HG03064 (cell line): ENCODE measurements at regions not wholly inside any gene's neighbourhood (a gene's known extent, or its start where the extent isn't known, plus 50 kb on each side); places are given as distances from the start of the nearest gene placed in this dataset.
"Not testable (repeated sequence)": the region's sequence is repeated elsewhere in the genome, so short reads cannot be mapped to it uniquely, and the experiment has no call there.

Experiments
- ATAC-seq: cut with Tn5 transposase; IDR thresholded peaks from one replicate; pipeline ENCODE4 v1.9.1; 2021; ENCODE audit warnings: low read depth; ENCODE audit not compliant: unreplicated experiment

DNA sequence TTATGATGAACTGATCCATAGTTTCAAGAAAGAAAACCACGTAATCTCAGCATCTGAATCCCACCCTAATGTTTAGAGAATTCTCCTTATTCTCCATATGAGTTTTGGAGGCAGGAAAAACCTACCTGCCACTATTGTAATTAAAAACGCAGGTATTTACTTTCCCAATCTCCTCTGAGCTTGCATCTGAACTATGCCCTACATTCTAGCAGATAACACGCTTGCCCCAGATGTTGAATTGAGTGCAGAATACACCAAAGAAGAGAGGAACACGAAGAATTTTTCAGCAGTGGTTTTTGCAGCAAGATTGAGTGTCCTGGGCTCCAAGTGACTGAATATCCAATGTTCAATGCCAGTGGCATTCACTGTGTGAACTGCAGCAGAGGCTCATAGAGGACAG lies 182.4 kb downstream of the COX18 start:
- ATAC-seq, result no peak

DNA sequence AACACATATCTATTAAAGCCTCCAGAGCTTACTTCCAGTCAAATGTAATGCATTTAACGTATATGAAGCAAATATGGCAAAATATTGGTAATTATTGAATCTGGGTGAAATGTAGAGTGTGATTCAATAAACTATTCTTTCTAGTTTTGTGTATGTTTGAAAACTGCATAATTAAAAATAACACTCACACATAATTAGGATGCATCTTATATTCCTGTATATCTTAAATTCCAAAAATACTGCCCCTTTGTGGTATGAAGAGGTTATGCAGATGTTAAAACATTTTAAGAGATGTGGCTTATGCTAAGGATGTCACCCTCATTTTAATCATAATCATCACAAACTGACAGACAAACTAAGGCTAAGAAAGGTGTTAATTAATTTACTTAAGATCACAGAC lies 182.9 kb downstream of the COX18 start:
- no peak for ATAC-seq

DNA sequence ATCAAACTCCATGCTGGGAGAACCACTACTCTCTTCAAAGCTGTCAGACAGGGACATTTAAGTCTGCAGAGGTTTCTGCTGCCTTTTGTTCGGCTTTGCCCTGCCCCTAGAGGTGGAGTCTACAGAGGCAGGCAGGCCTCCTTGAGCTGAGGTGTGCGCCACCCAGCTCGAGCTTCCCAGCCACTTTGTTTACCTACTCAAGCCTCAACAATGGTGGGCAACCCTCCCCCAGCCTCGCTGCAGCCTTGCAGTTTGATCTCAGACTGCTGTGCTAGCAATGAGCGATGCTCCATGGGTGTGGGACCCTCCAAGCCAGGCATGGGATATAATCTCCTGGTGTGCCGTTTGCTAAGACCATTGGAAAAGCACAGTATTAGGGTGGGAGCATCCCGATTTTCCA lies 185.3 kb downstream of the COX18 start:
- ATAC-seq, result not testable (repeated sequence)

DNA sequence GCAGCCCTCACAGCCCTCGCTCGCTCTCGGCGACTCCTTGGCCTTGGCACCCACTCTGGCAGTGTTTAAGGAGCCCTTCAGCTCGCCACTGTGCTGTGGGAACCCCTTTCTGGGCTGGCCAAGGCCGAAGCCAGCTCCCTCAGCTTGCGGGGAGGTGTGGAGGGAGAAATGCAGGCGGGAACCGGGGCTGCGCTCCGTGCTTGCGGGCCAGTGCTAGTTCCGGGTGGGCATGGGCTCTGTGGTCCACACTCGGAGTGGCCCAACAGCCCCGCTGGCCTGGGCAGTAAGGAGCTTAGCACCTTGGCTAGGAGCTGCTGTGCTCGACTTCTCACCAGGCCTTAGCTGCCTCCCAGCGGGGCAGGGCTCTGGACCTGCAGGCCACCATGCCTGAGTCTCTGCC lies 192.6 kb downstream of the COX18 start:
- no peak for ATAC-seq

DNA sequence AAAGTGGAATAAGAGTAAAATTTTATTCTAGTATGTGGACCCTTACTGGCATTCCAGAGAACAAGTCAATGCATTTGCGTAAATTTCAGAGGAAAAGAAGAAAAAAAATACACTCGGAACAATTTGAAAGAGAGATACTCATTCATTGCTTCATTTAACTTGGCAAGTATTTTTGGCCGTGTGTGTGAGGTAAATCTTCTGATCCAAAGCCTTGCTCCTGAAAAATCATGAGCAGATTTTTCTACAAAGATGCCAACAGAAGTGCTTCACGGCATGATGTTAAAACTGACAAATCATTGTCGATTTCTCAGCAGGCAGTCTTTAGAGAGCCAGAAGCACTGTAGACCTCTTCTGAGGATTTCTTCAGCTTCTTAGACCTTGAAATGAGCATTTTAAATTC lies 194.0 kb downstream of the COX18 start:
- ATAC-seq, result no peak

DNA sequence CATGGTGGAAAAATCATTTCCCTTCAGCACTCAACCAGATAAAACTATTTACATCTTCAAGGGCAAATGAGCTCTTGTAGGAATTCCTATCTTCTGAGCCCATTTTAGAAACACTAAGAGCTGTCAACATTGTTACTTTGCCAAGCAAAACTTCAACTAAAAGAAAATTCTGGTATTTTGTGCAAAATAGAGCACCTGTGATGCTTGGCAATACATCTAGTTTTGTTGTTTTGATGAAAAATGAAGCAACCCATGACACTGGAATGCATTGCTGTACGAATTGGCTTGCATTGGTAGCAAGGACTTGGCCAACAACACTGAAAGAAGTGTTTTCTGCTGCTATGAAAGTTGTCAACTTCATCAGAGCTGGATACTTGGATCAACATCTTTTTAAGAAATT lies 194.4 kb downstream of the COX18 start:
- no peak for ATAC-seq

DNA sequence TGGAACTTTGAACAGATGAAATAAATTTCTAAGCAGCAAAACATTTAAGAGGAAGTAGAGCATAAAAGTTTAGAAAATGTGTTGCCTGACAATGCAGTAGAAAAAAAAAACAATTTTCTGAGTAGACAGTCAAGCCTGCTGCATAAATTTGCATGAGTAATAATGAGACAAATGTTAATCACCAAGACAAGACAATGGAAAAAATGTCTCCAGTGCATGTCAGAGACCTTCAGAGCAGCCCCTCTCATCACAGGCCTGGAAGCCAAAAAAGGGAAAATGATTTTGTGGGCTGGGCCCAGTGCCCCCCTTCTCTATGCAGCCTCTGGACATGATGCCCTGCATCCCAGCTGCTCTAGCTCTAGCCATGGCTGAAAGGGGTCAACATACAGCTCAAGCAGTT lies 204.6 kb downstream of the COX18 start:
- ATAC-seq, result no peak

DNA sequence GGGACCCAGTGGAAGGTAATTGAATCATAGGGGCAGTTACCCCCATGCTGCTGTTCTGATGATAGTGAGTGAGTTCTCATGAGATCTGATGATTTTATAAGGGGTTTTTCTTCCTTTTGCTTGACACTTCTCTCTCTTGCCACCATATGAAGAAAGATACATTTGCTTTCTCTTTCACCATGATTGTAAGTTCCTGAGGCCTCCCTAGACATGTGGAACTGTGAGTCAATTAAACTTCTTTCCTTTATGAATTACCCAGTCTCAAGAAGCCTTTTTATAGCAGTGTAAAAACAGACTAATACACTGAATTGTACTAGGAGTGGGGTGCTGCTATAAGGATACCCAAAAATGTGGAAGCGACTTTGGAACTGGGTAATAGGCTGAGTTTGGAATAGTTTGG lies 205.2 kb downstream of the COX18 start:
- not testable (repeated sequence) for ATAC-seq

DNA sequence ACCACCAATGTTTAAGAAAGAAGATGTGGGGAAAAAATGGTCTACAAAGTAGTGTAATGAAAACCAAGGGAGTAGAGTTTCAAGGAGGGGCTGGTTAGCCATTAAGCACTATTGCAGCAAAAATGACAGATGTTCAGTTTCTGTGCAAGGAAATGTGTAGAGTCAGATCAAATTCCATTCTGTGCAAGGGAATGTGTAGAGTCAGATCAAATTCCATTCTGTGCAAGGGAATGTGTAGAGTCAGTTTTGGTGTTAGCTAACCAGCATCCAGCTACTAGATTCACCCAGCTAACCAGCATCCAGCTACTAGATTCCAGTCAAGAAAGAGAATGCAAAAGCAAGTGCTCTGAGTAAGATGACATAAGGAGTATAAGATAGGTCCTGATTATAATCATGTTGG lies 208.8 kb downstream of the COX18 start:
- ATAC-seq, result no peak

DNA sequence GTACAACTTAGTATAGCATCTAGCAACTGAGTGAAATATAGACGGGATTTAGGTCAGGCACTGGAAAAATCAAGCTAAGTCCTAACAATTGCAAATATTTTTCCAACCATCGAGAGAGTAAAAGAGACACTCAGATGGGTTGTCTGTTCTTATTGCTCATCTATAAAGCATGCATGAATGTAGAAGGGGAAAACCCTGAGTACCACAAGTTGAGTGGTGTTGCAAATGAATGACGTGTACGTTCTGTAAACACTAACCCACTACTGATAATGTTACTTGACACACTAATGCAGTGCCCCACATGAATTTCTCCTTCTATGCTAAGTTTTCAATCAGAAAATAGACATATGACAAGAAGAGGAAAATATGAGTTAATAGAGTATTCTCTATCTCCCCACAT lies 211.2 kb downstream of the COX18 start:
- no peak for ATAC-seq

DNA sequence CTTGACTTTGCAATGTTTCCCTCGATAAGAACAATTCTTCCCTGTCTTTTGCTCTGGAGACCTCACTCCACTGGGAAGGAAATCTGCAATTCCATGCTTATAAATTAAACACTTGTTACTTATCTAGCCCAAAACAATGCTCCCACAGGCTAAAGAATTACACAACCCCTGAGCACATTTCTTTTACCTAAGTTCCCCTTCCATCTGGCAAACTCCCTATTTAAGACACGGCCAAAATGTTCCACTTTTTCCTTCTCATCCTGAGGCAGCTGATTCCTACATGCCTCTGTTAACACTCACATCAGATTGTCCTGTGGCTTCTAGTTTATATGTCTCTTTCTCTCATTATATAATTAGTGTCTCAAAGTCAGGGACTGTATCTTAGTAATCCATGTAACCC lies 211.7 kb downstream of the COX18 start:
- ATAC-seq, result no peak

DNA sequence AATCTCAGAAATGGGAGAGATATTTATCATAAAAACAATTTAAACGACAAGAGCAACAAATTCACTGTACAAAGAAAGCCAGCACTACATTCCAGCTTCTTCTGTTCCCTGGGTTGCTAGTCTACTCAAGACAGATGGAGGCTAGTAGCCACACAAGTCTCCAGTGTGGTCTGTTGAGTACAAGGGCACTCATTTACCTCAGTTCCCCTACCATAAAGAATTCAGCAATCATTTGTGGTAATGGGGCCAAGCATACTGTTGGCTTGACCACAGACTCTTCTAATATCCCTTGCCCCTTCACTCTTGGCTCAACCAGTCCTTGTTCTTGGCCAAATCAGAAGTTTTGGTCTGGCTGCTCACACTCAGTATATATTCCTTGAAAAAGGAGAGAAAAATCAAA lies 212.3 kb downstream of the COX18 start:
- ATAC-seq, result no peak

DNA sequence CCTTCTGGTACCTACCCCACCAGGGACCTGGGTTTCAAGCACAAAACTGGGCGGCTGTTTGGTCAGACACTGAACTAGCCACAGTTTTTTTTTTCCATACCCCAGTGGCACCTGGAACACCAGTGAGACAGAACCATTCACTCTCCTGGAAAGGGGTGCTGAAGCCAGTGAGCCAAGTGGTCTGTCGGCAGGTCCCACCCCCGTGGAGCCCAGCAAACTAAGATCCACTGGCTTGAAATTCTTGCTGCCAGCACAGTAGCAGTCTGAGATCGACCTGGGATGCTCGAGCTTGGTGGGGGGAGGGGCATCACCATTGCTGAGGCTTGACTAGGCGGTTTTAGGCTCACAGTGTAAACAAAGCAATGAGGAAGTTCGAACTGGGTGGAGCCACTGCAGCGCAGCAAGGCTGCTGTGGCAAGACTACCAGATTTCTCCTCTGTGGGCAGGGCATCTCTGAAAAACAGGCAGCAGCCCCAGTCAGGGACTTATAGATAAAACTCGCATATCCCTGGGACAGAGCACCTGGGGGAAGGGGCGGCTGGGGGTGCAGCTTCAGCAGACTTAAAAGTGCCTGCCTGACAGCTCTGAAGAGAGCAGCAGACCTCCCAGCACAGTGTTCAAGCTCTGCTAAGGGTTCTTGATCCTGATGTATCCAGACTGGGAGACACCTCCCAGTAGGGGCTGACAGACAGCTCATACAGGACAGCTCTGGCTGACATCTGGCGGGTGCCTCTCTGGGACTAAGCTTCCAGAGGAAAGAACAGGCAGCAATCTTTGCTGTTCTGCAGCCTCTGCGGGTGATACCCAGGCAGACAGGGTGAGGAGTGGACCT lies 223.0 kb downstream of the COX18 start:
- no peak for ATAC-seq

DNA sequence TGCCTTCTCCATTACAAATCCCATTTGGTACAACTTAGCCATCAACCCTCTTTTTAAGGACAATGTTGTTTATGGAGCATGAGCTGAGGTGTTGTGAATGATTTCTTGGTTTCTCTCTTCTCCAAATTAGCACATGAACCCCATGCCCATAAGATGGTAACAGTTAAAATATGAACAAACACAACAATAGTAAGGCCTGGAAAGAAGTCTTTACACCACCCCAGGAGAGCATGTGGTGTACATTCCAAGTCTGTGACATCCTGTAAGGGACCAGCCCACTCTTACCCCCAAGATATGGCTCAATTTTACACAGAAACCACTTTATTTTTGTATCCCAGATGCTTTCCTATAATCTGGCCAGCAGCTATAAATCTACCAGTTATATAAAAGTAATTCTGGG lies 226.1 kb downstream of the COX18 start:
- ATAC-seq, result no peak

DNA sequence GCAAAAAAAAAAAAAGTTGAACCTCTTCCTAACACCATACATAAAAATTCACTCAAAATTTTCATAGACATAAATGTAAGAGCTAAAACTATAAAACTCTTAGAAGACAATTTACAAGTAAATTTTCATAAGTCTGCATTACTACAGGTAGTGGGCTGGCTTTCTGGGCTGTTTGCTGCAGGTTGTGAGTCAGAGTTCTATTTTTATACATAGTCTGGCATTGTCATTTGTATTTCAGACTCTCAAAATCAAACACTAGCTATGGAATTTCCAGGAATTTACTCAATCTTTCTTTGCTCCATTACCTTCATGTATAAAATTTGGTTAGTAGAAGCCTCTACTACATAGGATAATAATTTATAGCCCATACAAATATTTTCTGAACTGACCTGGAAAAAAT lies 227.2 kb downstream of the COX18 start:
- no peak for ATAC-seq

DNA sequence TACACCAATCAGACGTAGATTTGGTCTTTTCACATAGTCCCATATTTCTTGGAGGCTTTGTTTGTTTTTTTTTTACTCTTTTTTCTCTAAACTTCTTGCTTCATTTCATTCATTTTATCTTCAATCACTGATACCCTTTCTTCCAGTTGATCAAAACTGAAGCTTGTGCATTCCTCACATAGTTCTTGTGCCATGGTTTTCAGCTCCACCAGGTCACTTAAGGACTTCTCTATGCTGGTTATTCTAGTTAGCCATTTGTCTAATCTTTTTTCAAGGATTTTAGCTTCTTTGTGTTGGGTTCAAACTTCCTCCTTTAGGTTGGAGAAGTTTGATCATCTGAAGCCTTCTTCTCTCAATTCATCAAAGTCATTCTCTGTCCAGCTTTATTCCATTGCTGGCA lies 229.3 kb downstream of the COX18 start:
- not testable (repeated sequence) for ATAC-seq

DNA sequence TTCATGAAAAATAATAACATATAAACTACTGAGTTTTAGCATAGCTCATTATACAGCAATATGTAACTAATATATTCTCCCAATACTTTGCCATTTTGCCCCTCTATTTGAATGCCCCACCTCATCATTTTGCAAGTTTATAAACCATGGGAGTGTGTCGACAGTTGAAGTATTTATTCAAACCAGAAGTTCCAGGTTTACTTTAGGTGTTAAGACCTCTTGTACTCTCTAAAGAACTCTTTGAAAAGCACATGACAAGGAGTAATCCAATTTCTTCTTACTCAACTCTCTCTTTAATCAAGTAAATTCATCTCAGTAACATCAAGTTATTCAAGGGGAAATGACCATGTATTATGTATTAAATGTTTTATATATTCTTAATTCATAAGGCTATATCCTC lies 240.7 kb downstream of the COX18 start:
- ATAC-seq, result no peak

DNA sequence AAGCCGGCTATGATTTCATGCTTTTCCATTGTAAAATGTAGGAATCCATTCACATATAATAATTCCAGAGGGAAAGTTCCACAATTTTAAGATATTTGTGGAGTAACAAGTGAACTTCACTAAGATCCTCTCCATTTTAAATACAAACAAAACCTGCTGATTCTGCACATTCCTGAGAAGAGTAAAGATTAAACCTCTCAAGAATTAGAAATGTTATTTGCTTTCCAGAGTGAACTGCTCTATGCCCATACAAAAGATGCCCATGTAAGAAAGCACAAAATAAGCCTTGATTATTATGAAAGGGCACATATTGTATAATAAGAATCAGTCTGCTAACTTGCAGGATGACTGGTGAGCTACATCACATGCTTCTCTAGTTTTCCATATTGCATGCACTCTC lies 241.5 kb downstream of the COX18 start:
- no peak for ATAC-seq

DNA sequence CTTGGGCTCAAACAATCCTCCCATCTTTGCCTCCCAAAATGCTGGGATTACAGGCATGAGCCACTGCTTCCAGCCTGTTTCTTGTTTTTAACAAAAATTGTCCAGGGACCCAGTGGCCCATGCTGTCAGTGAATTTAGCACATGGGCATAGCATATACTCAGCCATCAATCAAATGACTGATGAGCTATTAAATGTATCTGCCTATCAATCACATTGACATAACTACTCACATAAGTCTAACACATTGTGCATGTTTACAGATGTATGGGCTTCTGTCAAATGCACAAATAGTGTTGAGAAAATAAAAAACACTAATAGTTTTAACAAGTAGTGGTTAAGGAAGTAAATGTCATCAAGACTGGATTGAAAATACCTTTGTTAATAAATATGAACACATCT lies 249.4 kb downstream of the COX18 start:
- ATAC-seq, result no peak

DNA sequence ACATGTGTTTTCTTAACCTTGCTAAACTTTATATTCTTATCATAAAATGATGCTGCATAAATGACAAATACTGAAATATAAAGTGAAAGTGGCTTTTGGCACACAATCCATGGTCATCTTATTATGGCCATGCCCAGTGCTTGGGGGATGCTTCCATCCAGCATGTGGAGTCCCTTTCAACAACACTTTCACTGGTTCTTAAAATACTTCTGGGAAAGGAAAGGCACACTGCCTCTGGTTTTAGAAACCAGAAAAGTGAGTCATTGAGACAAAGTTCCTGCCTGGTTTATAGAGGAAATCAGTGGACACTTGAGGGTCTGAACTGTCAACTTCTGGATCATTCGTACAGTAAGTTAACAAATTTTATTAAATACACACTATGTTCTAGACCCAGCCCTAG lies 248.0 kb upstream of the ADAMTS3 start:
- no peak for ATAC-seq

DNA sequence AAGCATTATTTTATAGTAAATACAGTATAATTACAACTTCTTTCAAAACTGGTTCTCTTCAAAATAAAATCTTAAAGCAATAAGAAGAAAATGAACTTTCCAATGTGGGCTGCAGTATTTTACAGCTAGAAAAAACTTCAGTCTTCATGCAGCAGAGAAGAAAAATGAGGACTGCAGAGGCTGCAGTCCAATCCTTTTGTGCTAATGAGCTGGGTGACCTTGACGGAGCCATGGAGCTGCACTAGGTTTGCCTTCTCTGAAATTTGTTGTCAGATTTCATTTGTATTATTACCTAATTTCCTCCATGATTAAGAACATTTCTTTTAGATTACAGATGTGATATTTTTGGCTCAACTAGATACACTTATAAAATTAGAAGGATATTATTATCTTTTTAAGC lies 245.2 kb upstream of the ADAMTS3 start:
- no peak for ATAC-seq

DNA sequence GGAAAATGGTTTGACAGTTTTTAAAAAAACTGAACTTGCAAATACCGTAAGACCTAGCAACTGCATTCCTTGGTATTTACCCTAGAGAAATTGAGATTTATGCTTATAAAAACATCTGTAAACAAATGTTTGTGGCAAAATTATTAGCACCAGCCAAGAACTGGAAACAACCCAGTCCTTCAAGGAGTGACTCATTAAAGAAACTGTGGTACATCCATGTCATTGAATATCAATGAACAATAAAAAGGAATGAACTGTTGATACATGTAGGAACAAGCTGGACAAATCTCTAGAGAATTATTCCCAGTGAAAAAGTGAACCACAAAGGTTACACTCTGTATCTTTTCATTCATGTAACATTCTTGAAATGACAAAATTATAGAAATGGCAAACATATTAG lies 240.2 kb upstream of the ADAMTS3 start:
- ATAC-seq, result no peak

DNA sequence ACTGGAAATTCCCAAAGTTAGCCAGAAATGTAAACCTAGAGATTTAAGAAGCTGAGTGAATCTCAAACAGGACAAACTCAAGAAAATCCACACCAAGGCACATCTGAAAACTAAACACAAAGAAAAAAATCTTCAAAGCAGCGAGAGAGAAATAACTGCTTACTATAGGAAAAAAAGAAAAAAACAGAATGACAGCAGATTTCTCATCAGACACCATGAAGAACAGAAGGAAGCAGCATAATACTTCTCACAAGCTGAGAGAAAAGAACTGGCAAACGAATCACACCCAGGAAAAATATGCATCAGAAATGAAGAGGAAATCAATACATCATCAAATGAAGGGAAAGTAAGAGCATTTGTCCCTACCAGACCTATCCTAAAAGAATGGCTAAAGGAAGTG lies 236.3 kb upstream of the ADAMTS3 start:
- ATAC-seq, result no peak
